Mucosa of descending colon (tissue), 3 donors: ENCODE measurements at regions not wholly inside any gene's neighbourhood (a gene's known extent, or its start where the extent isn't known, plus 50 kb on each side); places are given as distances from the start of the nearest gene placed in this dataset.

Experiments used
- ATAC-seq: fragments of 200-7000 bp; cut with Tn5 transposase; one replicate; pipeline ENCODE4 v1.9.1; 2020; ENCODE audit warnings: mild to moderate bottlenecking, moderate library complexity
- DNase-seq, 3 donors: peaks; one replicate each; pipeline ENCODE4 v3.0.0-alpha.2; 2020
- H3K36me3 ChIP-seq: fragments of 200-600 bp; one replicate; pipeline ENCODE4 v1.8.0; 2021; ENCODE audit warnings: low read depth, mild to moderate bottlenecking
- H3K4me1 ChIP-seq: fragments of 200-600 bp; one replicate; pipeline ENCODE4 v1.8.0; 2021; ENCODE audit warnings: low read depth, mild to moderate bottlenecking
- H3K4me3 ChIP-seq: fragments of 200-600 bp; one replicate; pipeline ENCODE4 v1.8.0; 2021; ENCODE audit warnings: mild to moderate bottlenecking
- H3K9me3 ChIP-seq: fragments of 200-600 bp; one replicate; pipeline ENCODE4 v1.8.0; 2021; ENCODE audit warnings: mild to moderate bottlenecking
- intact Hi-C, 2 donors: fragments of 100-400 bp; cut with DNase I in 1 of 2; cut with micrococcal nuclease in 1 of 2; formaldehyde crosslinking; loops; one replicate each; pipeline versions ENCODE4 v1.11.0 to v1.11.1; 2022; cut with DNase I, micrococcal nuclease
- TF ChIP-seq, protein P1 (sequence below): fragments of 200-600 bp; IDR thresholded peaks from one replicate; pipeline ENCODE4 v1.8.0; 2022; ENCODE audit warnings: antibody characterized with exemption, mild to moderate bottlenecking
- donor health status: DM: no; HTN: no; CAD: no; lungs with moderate emphysema.
- donor health status: DM: no; HTN: no; CAD: no.
- donor health status: DM: no; HTN: yes; CAD: no.

DNA sequence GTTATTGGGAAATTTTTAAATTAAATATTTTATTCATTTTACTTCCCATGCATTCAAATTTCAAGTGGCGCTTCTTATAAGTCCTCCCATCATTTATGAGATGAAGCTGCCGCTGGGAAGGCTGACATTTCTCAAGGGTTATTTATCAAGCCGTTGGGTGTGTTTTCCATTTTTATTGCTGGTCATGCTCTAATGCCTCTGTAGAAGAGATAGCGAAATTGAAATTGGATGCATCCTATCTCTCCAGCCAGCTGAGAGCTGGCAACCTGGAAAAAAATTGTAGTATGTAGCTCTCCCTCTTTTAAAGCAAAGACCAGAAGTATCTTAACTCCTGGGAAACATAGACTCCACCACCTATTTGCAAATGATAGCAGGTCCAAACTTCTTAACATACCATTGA lies 135.9 kb downstream of the C6orf118 start:
- intact Hi-C loops, result no loop called here
- DNase-seq (no peak), ATAC-seq (no peak)
- TF ChIP-seq, protein P1, sequence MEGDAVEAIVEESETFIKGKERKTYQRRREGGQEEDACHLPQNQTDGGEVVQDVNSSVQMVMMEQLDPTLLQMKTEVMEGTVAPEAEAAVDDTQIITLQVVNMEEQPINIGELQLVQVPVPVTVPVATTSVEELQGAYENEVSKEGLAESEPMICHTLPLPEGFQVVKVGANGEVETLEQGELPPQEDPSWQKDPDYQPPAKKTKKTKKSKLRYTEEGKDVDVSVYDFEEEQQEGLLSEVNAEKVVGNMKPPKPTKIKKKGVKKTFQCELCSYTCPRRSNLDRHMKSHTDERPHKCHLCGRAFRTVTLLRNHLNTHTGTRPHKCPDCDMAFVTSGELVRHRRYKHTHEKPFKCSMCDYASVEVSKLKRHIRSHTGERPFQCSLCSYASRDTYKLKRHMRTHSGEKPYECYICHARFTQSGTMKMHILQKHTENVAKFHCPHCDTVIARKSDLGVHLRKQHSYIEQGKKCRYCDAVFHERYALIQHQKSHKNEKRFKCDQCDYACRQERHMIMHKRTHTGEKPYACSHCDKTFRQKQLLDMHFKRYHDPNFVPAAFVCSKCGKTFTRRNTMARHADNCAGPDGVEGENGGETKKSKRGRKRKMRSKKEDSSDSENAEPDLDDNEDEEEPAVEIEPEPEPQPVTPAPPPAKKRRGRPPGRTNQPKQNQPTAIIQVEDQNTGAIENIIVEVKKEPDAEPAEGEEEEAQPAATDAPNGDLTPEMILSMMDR, result no peak
- Histone ChIP-seq H3K36me3 (no peaks in the 10 kb centered on the region), H3K4me3 (no peak overlapping the region), H3K4me1 (no peaks in the 10 kb centered on the region), H3K9me3 (peaks cover 35% of the 10 kb centered on the region)

DNA sequence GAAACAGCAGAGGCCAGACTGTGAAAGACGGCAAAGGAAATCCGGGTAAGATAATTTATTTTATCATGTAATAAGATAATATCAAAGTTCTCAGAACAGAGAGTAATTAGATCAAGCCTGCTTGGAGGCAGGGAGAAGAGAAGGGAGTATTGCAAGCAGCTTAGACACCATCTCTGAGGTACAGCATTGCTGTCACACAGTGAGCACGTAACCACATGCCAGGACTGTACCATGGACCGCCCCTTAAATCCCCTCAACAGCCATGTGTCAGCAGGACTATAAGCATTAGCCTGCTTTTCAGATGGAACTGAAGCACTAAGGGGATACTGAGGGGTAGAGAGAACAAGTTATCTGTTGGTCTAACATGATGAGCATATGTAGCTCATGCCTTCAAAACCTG lies 141.5 kb downstream of the C6orf118 start:
- intact Hi-C loops, result no loop called here
- Histone ChIP-seq H3K9me3 (peaks cover 35% of the 10 kb centered on the region), H3K36me3 (no peaks in the 10 kb centered on the region), H3K4me1 (no peaks in the 10 kb centered on the region), H3K4me3 (no peak overlapping the region)
- TF ChIP-seq, protein P1, result no peak
- DNase-seq (no peak), ATAC-seq (no peak)

DNA sequence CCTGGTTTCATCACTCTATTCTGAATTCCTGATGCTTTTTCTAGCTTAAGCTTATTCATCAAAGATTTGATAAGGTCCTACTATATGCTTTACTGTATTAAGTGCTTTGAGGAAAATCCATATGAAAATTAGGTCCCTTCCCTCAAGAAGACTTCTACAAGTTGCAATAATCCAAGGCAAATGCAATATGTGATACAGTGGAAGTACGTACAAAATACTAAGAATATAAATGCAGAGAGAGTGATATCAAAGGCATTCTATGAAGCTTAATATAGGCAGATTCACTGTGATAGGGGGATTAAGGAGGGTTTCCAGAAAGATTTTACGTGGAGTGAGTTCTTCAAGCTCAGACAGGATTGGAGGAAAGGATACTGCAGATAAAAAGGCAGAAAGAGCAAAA lies 142.1 kb downstream of the C6orf118 start:
- Histone ChIP-seq H3K9me3 (peaks cover 40% of the 10 kb centered on the region), H3K36me3 (no peaks in the 10 kb centered on the region), H3K4me1 (no peaks in the 10 kb centered on the region), H3K4me3 (no peak overlapping the region)
- DNase-seq, result no peak
- intact Hi-C loops, result no loop called here
- TF ChIP-seq, protein P1, result no peak
- ATAC-seq, result no peak

DNA sequence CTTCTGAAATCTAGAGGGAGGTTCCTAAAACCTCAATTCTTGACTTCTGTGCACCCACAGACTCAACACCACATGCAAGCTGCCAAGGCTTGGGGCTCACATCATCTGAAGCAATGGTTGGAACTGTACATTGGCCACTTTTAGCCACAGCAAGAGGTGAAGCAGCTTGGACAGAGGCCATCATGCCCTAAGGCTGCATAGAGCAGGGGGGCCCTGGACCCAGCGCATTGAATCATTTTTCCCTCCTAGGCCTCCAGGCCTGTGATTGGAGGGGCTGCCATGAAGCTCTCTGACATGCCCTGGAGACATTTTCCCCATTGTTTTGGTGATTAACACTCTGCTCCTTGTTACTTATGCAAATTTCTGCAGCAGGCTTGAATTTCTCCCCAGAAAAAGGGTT lies 145.9 kb downstream of the C6orf118 start:
- intact Hi-C loops, result no loop called here
- Histone ChIP-seq H3K36me3 (no peaks in the 10 kb centered on the region), H3K9me3 (peaks cover 52% of the 10 kb centered on the region), H3K4me1 (no peaks in the 10 kb centered on the region), H3K4me3 (no peak overlapping the region)
- TF ChIP-seq, protein P1, result no peak
- no peak for DNase-seq
- no peak for ATAC-seq

DNA sequence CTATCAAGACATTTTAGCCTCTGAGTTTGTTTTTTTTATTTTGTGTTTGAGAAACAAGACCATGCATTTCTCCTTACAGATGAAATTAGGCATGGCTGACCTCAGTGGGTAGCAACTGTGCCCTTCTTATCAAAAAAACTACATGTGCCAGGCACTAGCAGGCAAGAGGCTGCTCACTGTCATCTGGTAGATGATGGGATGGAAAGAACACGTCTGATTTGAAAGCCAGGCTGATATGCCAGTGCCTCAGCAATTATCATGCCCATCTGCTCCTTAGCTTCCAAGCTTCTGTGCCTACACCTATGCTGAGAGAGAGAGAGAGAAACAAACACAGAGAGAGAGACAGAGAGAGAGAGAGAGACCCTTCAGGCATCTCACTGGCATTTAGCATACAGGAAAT lies 149.9 kb downstream of the C6orf118 start:
- Histone ChIP-seq H3K4me3 (no peak overlapping the region), H3K9me3 (peaks cover 59% of the 10 kb centered on the region), H3K4me1 (no peaks in the 10 kb centered on the region), H3K36me3 (no peaks in the 10 kb centered on the region)
- no peak for ATAC-seq
- DNase-seq, result no peak
- TF ChIP-seq, protein P1, result no peak
- intact Hi-C loops, result no loop called here

DNA sequence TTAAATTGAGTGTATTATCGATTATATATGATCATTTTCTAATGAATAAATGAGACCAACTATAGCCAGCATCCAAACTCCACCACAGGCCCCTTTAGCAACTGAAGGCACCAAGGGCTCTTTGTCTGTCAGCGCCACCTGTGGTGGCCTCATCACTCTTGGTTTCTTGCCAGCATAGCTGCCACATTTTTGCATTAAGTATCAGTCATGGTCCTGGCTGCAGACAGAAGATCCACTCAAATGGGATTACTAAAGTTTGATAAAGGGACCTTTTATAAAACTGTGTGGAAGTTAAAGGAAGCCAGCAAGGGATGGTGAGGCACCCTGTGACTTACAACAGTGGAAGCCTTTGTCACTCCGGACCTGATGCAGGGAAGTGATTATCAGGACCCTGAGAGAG lies 162.9 kb downstream of the C6orf118 start:
- Histone ChIP-seq H3K36me3 (no peaks in the 10 kb centered on the region), H3K4me1 (no peaks in the 10 kb centered on the region), H3K9me3 (peaks cover 52% of the 10 kb centered on the region), H3K4me3 (no peak overlapping the region)
- TF ChIP-seq, protein P1, result no peak
- ATAC-seq, result no peak
- no peak for DNase-seq
- intact Hi-C loops, result no loop called here
